ENCODE measurements at regions not wholly inside any gene's neighbourhood (a gene's known extent, or its start where the extent isn't known, plus 50 kb on each side); places are given as distances from the start of the nearest gene placed in this dataset.

DNA sequence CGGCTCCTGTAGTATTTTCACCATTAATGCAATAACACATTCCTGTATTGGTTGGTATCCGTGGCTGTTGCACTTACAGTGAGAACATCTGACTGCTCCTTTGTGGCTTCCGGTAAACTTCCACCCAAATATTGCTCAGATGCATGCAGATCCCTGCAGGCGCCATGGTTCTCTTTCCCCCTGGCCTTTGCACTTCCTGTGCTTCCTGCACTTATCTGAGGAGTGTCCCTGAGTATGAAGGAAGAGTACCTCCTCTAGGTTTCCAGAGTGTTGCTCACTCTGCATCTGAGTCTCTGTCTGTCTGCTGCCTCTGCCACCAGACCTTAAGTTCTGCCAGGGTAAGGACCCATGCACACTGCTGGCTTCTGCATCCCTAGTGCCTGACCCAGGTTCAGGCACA is 117.2 kb upstream of the SLC34A2 start:
- TF ChIP-seq POLR2A (IDR thresholded peaks at IDR 0.05; ENCODE audit: low read depth, low read length) (no peak), POLR2AphosphoS5 (IDR thresholded peaks at IDR 0.05; ENCODE audit: low read depth, low read length) (no peak), POU2F2 (IDR thresholded peaks at IDR 0.05; ENCODE audit: low read depth, low read length) (no peak), SPI1 (IDR thresholded peaks at IDR 0.05; ENCODE audit: low read depth, low read length) (no peak), TAF1 (IDR thresholded peaks at IDR 0.05; ENCODE audit: low read depth, low read length) (no peak)

All from GM12891 (cell line).